ENCODE measurements at regions not wholly inside any gene's neighbourhood (a gene's known extent, or its start where the extent isn't known, plus 50 kb on each side); places are given as distances from the start of the nearest gene placed in this dataset.
A peak's percentile ranks its signal among the peaks of the same experiment; 100 is the strongest.

DNA sequence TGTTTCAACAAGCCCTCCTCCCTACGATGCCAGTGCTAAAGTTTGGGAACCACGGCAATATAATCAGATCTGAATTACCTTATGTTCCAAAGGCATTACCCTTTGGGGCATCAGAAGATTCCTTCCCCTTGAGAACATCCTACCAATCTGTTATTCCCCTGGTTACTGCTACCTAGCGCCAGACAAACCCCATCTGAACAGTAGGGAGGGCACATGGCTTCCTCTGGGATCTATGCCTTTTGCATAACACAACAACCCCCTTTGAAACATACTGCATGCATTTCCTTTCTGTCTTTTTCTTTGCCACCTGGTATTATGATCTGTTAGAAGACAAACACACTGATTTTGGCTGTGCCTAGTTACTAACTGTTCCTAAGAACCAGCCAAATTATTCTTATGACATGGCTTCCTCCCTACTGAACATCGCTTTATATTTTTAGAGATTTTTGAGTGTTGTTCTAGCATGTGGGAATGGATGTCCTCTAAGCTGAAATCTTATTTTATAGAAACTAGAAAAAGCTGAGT is 103.9 kb upstream of the DAPK1 start:
- Mint-ChIP-seq H3K9me3 (peaks cover 8% of the 10 kb centered on the region), H3K27ac (no peak overlapping the region), H3K4me1 (peaks cover 10% of the 10 kb centered on the region), H3K4me3 (no peak overlapping the region), H3K36me3 (ENCODE audit: low read depth) (no peaks in the 10 kb centered on the region), H3K27me3 (ENCODE audit: low read depth) (no peaks in the 10 kb centered on the region)
- TF ChIP-seq CTCF (IDR thresholded peaks at IDR 0.05; ENCODE audit: unreplicated experiment in 3 of 3), result no peak

DNA sequence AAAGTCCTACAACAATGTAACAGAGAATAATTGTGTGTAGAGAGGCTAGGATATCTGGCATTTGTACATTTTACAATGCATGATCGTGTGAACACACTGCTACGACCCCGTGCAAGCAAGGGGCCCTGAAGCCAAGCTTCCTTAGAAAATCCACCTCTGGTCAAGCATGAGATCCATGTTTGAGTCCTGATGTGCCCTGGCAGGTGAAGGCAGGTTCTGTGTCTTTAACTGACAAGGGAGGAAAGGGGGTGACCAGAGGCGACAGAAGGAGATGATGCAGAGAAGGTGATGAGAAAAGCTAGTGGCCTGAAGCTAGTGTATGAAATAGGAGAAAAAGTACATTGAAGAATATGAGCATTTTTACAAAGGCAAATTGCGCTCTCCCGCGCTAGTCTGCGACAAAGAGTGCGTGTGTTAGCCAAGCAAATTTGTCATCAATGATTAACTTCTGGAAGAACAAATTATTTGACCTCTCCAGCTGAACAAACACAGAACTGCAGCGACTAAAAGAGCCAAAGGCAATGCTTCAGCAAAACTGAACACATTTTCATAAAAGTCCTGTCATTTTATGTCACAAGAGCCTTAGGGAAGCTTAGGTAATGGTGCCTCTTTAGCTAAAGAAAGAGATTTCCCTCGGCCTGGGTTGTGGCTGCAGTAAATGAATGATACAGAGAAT is 101.7 kb upstream of the DAPK1 start:
- no peaks in the 10 kb centered on the region for H3K27me3 Mint-ChIP-seq (ENCODE audit: low read depth)
- peaks cover 10% of the 10 kb centered on the region for H3K4me1 Mint-ChIP-seq
- no peak for TF ChIP-seq CTCF (IDR thresholded peaks at IDR 0.05; ENCODE audit: unreplicated experiment in 3 of 3)
- peak overlapping the region; percentile 43 to 88 (median 70) for H3K27ac Mint-ChIP-seq
- H3K36me3 Mint-ChIP-seq (ENCODE audit: low read depth), result no peaks in the 10 kb centered on the region
- peaks cover 8% of the 10 kb centered on the region for H3K9me3 Mint-ChIP-seq
- peak overlapping the region in 1 of 3 experiments; percentile 1 for H3K4me3 Mint-ChIP-seq

GRCh38 chr9:87401681-87402080 is 96.0 kb upstream of the DAPK1 start:
- H3K36me3 Mint-ChIP-seq (ENCODE audit: low read depth), result no peaks in the 10 kb centered on the region
- H3K27ac Mint-ChIP-seq, result peak overlapping the region in 1 of 3 experiments; percentile 18
- no peak overlapping the region for H3K4me3 Mint-ChIP-seq
- TF ChIP-seq CTCF (IDR thresholded peaks at IDR 0.05; ENCODE audit: unreplicated experiment in 3 of 3), result no peak
- H3K9me3 Mint-ChIP-seq, result no peaks in the 10 kb centered on the region
- no peaks in the 10 kb centered on the region for H3K27me3 Mint-ChIP-seq (ENCODE audit: low read depth)
- H3K4me1 Mint-ChIP-seq, result peaks cover 22% of the 10 kb centered on the region

- no peaks in the 10 kb centered on the region for H3K36me3 Mint-ChIP-seq (ENCODE audit: low read depth)
- TF ChIP-seq CTCF (IDR thresholded peaks at IDR 0.05; ENCODE audit: unreplicated experiment in 3 of 3), result no peak
- H3K27me3 Mint-ChIP-seq (ENCODE audit: low read depth), result no peaks in the 10 kb centered on the region
- H3K4me3 Mint-ChIP-seq, result no peak overlapping the region
- H3K9me3 Mint-ChIP-seq, result no peaks in the 10 kb centered on the region
- H3K27ac Mint-ChIP-seq, result no peak overlapping the region
- peaks cover 27% of the 10 kb centered on the region for H3K4me1 Mint-ChIP-seq
Observed at GRCh38 chr9:87402537-87402936, 95.1 kb upstream of the DAPK1 start.

DNA sequence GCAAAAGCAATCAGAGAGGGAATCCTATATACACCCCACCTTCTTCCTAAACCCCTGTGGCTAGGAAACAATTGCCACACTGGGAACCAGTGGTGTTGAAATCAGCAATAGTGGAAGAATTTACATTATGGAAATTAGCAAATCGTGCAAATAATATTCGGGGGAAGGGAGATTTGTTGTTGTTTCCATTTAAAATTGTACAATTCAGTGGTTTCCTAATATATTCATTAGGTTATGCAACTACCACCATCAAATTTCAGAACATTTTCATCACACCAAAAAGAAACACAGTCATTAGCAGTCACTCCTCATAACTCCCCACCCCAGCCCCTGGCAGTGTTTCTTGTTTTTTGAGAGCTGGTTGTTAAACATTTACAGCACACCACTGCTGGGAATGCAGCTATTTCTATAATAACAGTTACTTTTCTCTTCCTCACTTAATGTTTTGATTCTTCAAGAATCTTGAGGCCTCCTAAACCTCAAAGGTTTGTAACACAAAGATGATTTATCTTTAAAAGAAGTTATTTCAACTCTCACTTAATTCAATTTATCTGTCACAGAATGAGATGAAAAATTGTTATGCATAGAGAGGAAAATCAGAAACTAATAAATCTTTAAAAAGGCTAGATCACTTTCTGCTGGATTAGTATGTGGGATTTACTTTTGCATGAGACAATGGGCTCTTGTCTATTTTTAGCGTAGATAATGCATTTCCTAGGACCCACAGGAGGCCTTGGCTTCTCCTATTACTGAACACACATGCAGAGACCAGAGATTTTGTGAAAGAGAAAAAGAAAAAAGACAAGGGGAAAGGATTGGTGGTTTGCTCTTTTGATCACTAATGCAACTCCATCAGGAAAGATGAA is 91.8 kb upstream of the DAPK1 start:
- TF ChIP-seq CTCF (IDR thresholded peaks at IDR 0.05; ENCODE audit: unreplicated experiment in 3 of 3), result no peak
- H3K4me3 Mint-ChIP-seq, result no peak overlapping the region
- peaks cover 13% of the 10 kb centered on the region for H3K27me3 Mint-ChIP-seq (ENCODE audit: low read depth)
- H3K27ac Mint-ChIP-seq, result peak overlapping the region; percentile 41 to 94 (median 46)
- H3K9me3 Mint-ChIP-seq, result no peaks in the 10 kb centered on the region
- H3K36me3 Mint-ChIP-seq (ENCODE audit: low read depth), result no peaks in the 10 kb centered on the region
- H3K4me1 Mint-ChIP-seq, result peaks cover 27% of the 10 kb centered on the region
